NT2/D1 (cell line): ENCODE measurements at regions not wholly inside any gene's neighbourhood (a gene's known extent, or its start where the extent isn't known, plus 50 kb on each side); places are given as distances from the start of the nearest gene placed in this dataset.

Source experiments
- DNase-seq: peaks from one replicate; pipeline ENCODE4 v3.0.0-alpha.2; 2011; ENCODE audit warnings: low read depth, low spot score
- H3K27me3 ChIP-seq: 2 replicates; pipeline ENCODE4 v1.6.0; 2011; ENCODE audit warnings: mild to moderate bottlenecking; ENCODE audit not compliant: insufficient read length, insufficient read depth
- H3K36me3 ChIP-seq: 2 replicates; pipeline ENCODE4 v1.6.1; 2011; ENCODE audit warnings: mild to moderate bottlenecking, low read length, mixed read lengths; ENCODE audit not compliant: insufficient read depth, insufficient read length
- H3K4me1 ChIP-seq: 2 replicates; pipeline ENCODE4 v1.5.1; 2011; ENCODE audit not compliant: insufficient read depth, insufficient read length
- H3K4me3 ChIP-seq: 2 replicates; pipeline ENCODE4 v1.5.1; 2011; ENCODE audit warnings: low read depth; ENCODE audit not compliant: insufficient read length
- H3K9ac ChIP-seq: 2 replicates; pipeline ENCODE4 v1.6.0; 2011; ENCODE audit warnings: low read depth; ENCODE audit not compliant: insufficient read length
- H3K9me3 ChIP-seq: 2 replicates; pipeline ENCODE4 v1.5.1; 2011; ENCODE audit warnings: mild to moderate bottlenecking, low read length; ENCODE audit not compliant: insufficient read depth
- SUZ12 ChIP-seq: IDR thresholded peaks from 2 replicates; pipeline ENCODE4 v1.6.1; 2011; ENCODE audit not compliant: insufficient read length, insufficient read depth; ENCODE audit errors: extremely low read depth
- YY1 ChIP-seq: IDR thresholded peaks from 2 replicates; pipeline ENCODE4 v1.6.1; 2011; ENCODE audit not compliant: insufficient read length, insufficient read depth
- ZNF274 ChIP-seq: IDR thresholded peaks from 2 replicates; pipeline ENCODE4 v1.6.1; 2011; ENCODE audit warnings: mild to moderate bottlenecking, low read depth, low read length

DNA sequence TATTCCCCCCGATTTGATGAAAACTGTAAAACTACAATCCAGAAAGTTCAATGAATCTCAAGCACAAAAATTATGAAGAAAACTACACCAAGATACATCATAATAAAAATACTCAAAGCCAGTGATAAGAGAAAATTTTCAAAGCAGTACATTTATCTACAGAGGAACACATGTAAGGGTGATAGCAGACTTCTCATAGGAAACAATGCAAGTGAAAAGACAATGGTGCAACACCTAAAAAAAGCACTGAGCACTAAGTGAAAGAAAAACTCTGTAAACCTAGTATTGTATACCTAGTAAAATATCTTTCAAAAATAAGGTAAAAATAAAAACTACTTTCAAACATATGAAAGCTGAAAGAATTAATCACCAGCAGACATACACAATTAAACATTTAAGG is 76.1 kb upstream of the IRF2BP2 start:
- Histone ChIP-seq H3K4me3 (no peak overlapping the region), H3K9ac (no peak overlapping the region), H3K36me3 (no peaks in the 10 kb centered on the region), H3K27me3 (no peaks in the 10 kb centered on the region), H3K9me3 (peaks cover 20% of the 10 kb centered on the region), H3K4me1 (no peaks in the 10 kb centered on the region)
- TF ChIP-seq ZNF274 (no peak), SUZ12 (no peak), YY1 (no peak)
- DNase-seq = no peak

- Histone ChIP-seq H3K27me3 (no peaks in the 10 kb centered on the region), H3K9ac (no peak overlapping the region), H3K4me3 (no peak overlapping the region), H3K36me3 (no peaks in the 10 kb centered on the region), H3K4me1 (no peaks in the 10 kb centered on the region), H3K9me3 (peaks cover 20% of the 10 kb centered on the region)
- DNase-seq = no peak
- TF ChIP-seq SUZ12 (no peak), ZNF274 (no peak), YY1 (no peak)
These were observed 74.9 kb upstream of the IRF2BP2 start for GRCh38 chr1:234684856-234685255.

DNA sequence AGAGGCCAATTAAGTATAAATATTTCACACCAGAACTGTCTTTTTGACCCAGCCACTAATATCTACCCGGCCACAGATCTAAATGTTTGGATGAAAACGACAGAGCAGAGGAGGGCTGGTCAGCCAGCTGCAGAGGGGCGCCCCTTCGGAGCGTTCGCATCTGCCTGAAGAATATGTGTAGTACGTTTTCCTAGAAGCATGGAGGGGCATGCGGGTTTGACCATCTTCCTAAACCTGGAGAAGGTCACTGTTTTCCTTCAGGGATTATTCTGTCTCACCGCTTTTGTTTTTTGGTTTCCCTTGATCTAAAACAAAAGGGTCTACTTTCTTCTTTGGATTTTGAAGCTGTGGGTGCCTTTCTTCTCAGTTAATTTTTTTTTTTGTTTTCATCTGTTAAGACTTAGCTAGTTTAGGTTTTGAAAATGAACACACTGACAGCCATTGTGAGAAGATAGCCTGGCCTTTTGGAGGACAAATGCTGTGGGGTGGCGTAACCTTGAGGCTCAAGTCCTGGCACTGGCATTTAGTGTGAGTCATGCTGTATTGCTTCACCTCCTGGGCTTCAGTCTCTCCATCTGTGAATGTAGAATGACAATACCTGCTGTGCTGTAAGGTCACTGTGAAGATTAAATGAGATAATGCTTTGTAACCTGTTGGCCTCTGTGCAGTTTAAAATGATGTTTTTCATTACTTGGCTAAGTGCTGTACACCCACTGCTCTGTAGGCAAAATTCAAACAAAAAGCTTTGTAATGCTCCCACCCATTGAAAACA is 74.1 kb upstream of the IRF2BP2 start:
- Histone ChIP-seq H3K9me3 (peaks cover 20% of the 10 kb centered on the region), H3K4me1 (no peaks in the 10 kb centered on the region), H3K9ac (no peak overlapping the region), H3K4me3 (no peak overlapping the region), H3K36me3 (no peaks in the 10 kb centered on the region), H3K27me3 (no peaks in the 10 kb centered on the region)
- DNase-seq = peak; percentile 63
- TF ChIP-seq SUZ12 = no peak
- no peak for TF ChIP-seq ZNF274
- TF ChIP-seq YY1 = no peak

DNA sequence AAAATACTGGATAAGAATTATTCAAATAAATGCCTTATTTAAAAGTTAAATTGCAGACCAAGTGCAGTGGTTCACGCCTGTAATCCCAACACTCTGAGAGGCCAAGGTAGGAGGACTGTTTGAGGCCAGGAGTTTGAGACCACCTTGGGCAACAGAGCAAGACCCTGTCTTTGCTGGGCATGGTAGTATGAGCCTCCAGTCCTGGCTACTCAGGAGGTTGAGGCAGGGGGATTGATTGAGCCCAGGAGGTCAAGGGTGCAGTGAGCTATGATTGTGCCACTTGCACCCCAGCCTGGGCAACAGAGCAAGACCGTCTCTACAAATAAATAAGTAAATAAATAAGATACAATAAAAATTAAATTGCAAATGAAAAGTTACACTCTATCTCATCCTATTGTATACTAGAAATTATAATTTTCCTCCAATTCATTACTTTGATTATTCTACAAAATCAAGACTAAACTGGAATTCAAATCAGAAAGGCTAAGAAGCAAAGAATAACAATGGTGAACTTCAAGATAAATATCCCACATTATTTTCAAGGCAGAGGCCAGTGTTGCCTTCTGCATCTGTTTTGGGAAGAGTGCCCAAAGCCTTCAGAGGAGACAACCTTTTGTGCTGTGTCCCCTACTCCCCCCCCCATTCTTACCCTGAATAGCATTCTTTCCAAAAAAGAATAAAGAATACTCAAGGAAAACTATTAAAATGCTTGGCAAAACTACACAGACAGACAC is 73.3 kb upstream of the IRF2BP2 start:
- no peaks in the 10 kb centered on the region for H3K4me1 ChIP-seq
- no peak for DNase-seq
- H3K9ac ChIP-seq = no peak overlapping the region
- TF ChIP-seq YY1 (no peak), ZNF274 (no peak), SUZ12 (no peak)
- no peak overlapping the region for H3K4me3 ChIP-seq
- H3K36me3 ChIP-seq = no peaks in the 10 kb centered on the region
- H3K9me3 ChIP-seq = peaks cover 20% of the 10 kb centered on the region
- H3K27me3 ChIP-seq = no peaks in the 10 kb centered on the region

GRCh38 chr1:234681990-234682389 is 72.0 kb upstream of the IRF2BP2 start:
- DNase-seq = no peak
- H3K9me3 ChIP-seq = peaks cover 19% of the 10 kb centered on the region
- H3K9ac ChIP-seq = no peak overlapping the region
- TF ChIP-seq ZNF274 = no peak
- no peak for TF ChIP-seq YY1
- no peak for TF ChIP-seq SUZ12
- no peaks in the 10 kb centered on the region for H3K27me3 ChIP-seq
- no peaks in the 10 kb centered on the region for H3K4me1 ChIP-seq
- no peak overlapping the region for H3K4me3 ChIP-seq
- no peaks in the 10 kb centered on the region for H3K36me3 ChIP-seq

- Histone ChIP-seq H3K9ac (no peak overlapping the region), H3K9me3 (peaks cover 10% of the 10 kb centered on the region), H3K4me1 (no peaks in the 10 kb centered on the region), H3K27me3 (no peaks in the 10 kb centered on the region), H3K4me3 (no peak overlapping the region), H3K36me3 (no peaks in the 10 kb centered on the region)
- TF ChIP-seq SUZ12 = no peak
- no peak for TF ChIP-seq ZNF274
- no peak for TF ChIP-seq YY1
- no peak for DNase-seq
These were observed 71.1 kb upstream of the IRF2BP2 start for GRCh38 chr1:234681065-234681464.

DNA sequence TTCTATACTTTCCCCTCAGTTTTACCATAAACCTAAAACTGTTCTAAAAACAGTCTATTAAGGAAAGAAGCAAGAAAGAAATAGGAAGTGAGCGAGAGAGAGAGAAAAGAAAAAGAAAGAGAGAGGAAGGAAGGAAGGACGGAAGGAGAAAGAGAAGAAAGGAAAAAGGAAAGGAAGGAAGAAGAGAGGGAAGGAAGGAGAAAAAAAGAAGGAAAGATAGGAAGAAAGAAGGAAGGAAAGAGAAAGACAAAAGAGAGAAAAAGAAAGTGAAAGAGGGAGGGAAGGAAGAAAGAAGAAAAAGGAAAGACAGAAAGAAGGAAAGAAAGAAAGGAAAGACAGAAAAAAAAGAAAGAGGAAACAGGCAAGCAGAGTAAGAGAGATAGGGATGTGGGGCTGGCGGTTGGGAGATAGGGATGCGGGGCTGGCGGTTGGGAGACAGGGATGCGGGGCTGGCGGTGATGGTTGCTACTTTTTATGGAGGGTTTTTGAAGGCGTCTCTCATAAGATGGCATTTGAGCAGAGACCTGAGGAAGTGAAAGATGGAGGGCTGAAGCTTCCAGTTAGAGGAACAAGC is 70.4 kb upstream of the IRF2BP2 start:
- no peak for DNase-seq
- Histone ChIP-seq H3K27me3 (no peaks in the 10 kb centered on the region), H3K4me3 (no peak overlapping the region), H3K4me1 (no peaks in the 10 kb centered on the region), H3K9ac (no peak overlapping the region), H3K36me3 (no peaks in the 10 kb centered on the region), H3K9me3 (peaks cover 4% of the 10 kb centered on the region)
- TF ChIP-seq YY1 (no peak), ZNF274 (no peak), SUZ12 (no peak)
